HAP-1 (cell line): ENCODE measurements at regions not wholly inside any gene's neighbourhood (a gene's known extent, or its start where the extent isn't known, plus 50 kb on each side); places are given as distances from the start of the nearest gene placed in this dataset.

ENCODE experiments used
- DNase-seq, 2 experiments: peaks; one replicate each; pipeline ENCODE4 v3.0.0-alpha.2; 2016 to 2020; ENCODE audit warnings: low spot score in 2 of 2
- H3K27me3 ChIP-seq: fragments of 250-450 bp; sonication (Bioruptor Pico); 2 replicates; pipeline ENCODE4 v1.5.1; 2020; ENCODE audit warnings: low read depth, mild to moderate bottlenecking, moderate library complexity
- H3K36me3 ChIP-seq: fragments of 250-450 bp; sonication (Bioruptor Pico); replicated peaks from 2 replicates; pipeline ENCODE4 v1.5.1; 2020; ENCODE audit warnings: mild to moderate bottlenecking
- H3K4me1 ChIP-seq: fragments of 250-450 bp; sonication (Bioruptor Pico); 2 replicates; pipeline ENCODE4 v1.5.1; 2020; ENCODE audit warnings: mild to moderate bottlenecking
- H3K4me3 ChIP-seq: fragments of 250-450 bp; sonication (Bioruptor Pico); 2 replicates; pipeline ENCODE4 v1.5.1; 2020; ENCODE audit warnings: mild to moderate bottlenecking, moderate library complexity
- H3K9me3 ChIP-seq: fragments of 250-450 bp; sonication (Bioruptor Pico); 2 replicates; pipeline ENCODE4 v1.5.1; 2020; ENCODE audit warnings: mild to moderate bottlenecking, moderate library complexity
- in situ Hi-C: fragments of 300-500 bp; cut with MboI; formaldehyde crosslinking; loops from 3 replicates; pipeline ENCODE4 v1.14.3; 2020; ENCODE audit warnings: low sequenced_read_pairs, inconsistent platforms, mixed read lengths

DNA sequence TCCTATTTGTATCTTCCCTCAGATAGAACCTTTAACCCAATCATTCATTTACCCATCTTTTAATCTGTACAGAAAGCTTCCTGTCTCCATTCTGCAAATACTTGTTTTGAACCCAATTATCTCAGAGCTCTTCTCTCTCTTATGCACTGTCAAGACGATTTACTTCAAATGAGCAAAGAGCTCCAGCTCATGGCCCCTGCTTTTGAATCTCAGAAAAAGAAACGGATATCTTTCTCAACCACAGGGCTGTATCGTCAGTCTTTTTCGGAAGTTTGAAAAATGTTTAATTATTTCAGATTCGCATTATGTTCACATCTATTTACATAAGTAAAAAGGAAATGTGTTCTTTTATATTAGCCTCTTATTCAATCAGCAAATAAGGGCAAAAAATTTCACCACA lies 322.7 kb upstream of the NBEA start:
- H3K4me3 ChIP-seq: no peak overlapping the region
- no peaks in the 10 kb centered on the region for H3K27me3 ChIP-seq
- in situ Hi-C loops: no loop called here
- DNase-seq: peak in 1 of 2 experiments; percentile 44
- H3K4me1 ChIP-seq: peaks cover 26% of the 10 kb centered on the region
- no peaks in the 10 kb centered on the region for H3K9me3 ChIP-seq
- H3K36me3 ChIP-seq: no peaks in the 10 kb centered on the region

DNA sequence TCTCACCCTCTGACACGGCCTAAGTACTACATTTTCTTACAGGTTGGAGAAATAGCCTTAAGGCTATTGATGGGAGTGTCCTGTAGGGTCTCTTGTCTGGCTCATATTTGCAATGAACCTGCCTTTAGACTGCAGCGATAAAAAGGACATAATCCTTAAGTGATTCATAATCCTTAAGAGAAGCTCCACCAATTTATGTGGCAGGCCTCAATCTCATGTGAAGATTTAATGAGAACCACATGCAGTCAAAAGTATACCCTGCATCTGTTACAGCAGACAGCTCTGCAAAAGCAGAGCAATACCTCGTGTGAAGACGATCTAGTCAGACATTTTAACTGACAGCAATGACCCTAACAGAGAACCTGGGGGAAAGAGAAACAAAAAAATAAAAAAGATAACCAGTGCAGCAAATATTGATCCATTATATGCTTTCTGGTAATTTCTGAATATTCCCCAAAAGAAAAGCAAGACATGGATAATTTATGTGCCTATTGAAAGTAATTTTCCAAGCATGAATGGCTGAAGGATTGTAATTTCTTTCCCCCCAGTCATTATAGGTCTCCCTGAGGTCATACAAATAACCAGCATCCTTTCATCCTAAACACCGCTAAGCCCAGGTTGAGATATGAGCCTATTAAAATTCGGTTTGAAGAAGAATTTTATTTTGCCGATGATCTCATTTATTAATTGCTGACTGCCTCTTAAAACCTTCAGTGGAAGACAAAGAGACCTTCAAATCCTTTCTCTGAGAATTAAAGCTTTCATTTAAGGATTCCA lies 321.8 kb upstream of the NBEA start:
- Histone ChIP-seq H3K4me3 (no peak overlapping the region), H3K4me1 (peaks cover 26% of the 10 kb centered on the region), H3K36me3 (no peaks in the 10 kb centered on the region), H3K9me3 (no peaks in the 10 kb centered on the region), H3K27me3 (no peaks in the 10 kb centered on the region)
- peak; percentile 15 to 65 for DNase-seq
- in situ Hi-C loops: no loop called here

- DNase-seq: peak in 1 of 2 experiments; percentile 15
- no peak overlapping the region for H3K4me3 ChIP-seq
These were observed 321.2 kb upstream of the NBEA start for GRCh38 chr13:34620862-34621261.

GRCh38 chr13:34623331-34623730 lies 318.7 kb upstream of the NBEA start:
- in situ Hi-C loops: no loop called here
- Histone ChIP-seq H3K9me3 (no peaks in the 10 kb centered on the region), H3K27me3 (no peaks in the 10 kb centered on the region), H3K4me3 (no peak overlapping the region), H3K4me1 (peaks cover 26% of the 10 kb centered on the region), H3K36me3 (no peaks in the 10 kb centered on the region)
- no peak for DNase-seq

More at GRCh38 chr13:34620862-34621261, 321.2 kb upstream of the NBEA start:
- Histone ChIP-seq H3K4me1 (peaks cover 26% of the 10 kb centered on the region), H3K36me3 (no peaks in the 10 kb centered on the region), H3K27me3 (no peaks in the 10 kb centered on the region), H3K9me3 (no peaks in the 10 kb centered on the region)
- in situ Hi-C loops: no loop called here

GRCh38 chr13:34627509-34628208 lies 314.4 kb upstream of the NBEA start:
- H3K27me3 ChIP-seq: no peaks in the 10 kb centered on the region
- H3K9me3 ChIP-seq: no peaks in the 10 kb centered on the region
- H3K4me1 ChIP-seq: no peaks in the 10 kb centered on the region
- no peak overlapping the region for H3K4me3 ChIP-seq
- DNase-seq: no peak
- in situ Hi-C loops: no loop called here
- no peaks in the 10 kb centered on the region for H3K36me3 ChIP-seq

- no peak for DNase-seq
- Histone ChIP-seq H3K4me3 (no peak overlapping the region), H3K9me3 (no peaks in the 10 kb centered on the region), H3K27me3 (no peaks in the 10 kb centered on the region), H3K4me1 (no peaks in the 10 kb centered on the region), H3K36me3 (no peaks in the 10 kb centered on the region)
- in situ Hi-C loops: no loop called here
These were observed 313.8 kb upstream of the NBEA start for GRCh38 chr13:34628209-34628682.

GRCh38 chr13:34634448-34634847 lies 307.6 kb upstream of the NBEA start:
- H3K27me3 ChIP-seq: no peaks in the 10 kb centered on the region
- no peak for DNase-seq
- no peaks in the 10 kb centered on the region for H3K9me3 ChIP-seq
- H3K4me3 ChIP-seq: no peak overlapping the region
- H3K36me3 ChIP-seq: no peaks in the 10 kb centered on the region
- in situ Hi-C loops: no loop called here
- H3K4me1 ChIP-seq: no peaks in the 10 kb centered on the region

- H3K36me3 ChIP-seq: no peaks in the 10 kb centered on the region
- no peaks in the 10 kb centered on the region for H3K27me3 ChIP-seq
- in situ Hi-C loops: no loop called here
- H3K9me3 ChIP-seq: no peaks in the 10 kb centered on the region
- H3K4me3 ChIP-seq: no peak overlapping the region
- DNase-seq: no peak
- H3K4me1 ChIP-seq: peaks cover 9% of the 10 kb centered on the region
These were observed 304.9 kb upstream of the NBEA start for GRCh38 chr13:34637138-34637537.

GRCh38 chr13:34637636-34638035 lies 304.4 kb upstream of the NBEA start:
- Histone ChIP-seq H3K27me3 (no peaks in the 10 kb centered on the region), H3K36me3 (no peaks in the 10 kb centered on the region), H3K4me3 (no peak overlapping the region), H3K9me3 (no peaks in the 10 kb centered on the region), H3K4me1 (peaks cover 13% of the 10 kb centered on the region)
- no peak for DNase-seq
- in situ Hi-C loops: no loop called here

DNA sequence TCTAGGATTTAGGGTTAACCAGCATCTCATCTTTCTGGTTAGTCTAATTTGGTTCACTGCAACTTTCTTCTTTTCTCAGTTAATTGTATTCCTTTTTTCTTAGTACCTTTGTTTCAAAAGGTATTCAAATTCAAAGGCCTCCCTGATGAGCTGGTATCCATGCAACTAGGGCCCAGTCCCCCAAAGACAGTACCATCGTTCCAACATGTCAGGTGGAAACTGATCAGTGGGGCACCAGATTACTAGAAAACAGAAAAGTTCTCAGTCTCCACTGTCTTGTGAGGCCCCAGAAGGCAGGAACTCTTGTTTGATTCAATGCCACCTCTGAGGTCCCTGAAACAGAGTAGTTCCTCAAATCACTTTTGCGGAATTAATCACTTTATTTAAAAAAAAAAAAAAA lies 303.2 kb upstream of the NBEA start:
- Histone ChIP-seq H3K27me3 (no peaks in the 10 kb centered on the region), H3K9me3 (no peaks in the 10 kb centered on the region; the same call in 1 of the 2 replicates), H3K4me3 (no peak overlapping the region), H3K4me1 (peaks cover 24% of the 10 kb centered on the region), H3K36me3 (no peaks in the 10 kb centered on the region)
- in situ Hi-C loops: no loop called here
- DNase-seq: no peak

DNA sequence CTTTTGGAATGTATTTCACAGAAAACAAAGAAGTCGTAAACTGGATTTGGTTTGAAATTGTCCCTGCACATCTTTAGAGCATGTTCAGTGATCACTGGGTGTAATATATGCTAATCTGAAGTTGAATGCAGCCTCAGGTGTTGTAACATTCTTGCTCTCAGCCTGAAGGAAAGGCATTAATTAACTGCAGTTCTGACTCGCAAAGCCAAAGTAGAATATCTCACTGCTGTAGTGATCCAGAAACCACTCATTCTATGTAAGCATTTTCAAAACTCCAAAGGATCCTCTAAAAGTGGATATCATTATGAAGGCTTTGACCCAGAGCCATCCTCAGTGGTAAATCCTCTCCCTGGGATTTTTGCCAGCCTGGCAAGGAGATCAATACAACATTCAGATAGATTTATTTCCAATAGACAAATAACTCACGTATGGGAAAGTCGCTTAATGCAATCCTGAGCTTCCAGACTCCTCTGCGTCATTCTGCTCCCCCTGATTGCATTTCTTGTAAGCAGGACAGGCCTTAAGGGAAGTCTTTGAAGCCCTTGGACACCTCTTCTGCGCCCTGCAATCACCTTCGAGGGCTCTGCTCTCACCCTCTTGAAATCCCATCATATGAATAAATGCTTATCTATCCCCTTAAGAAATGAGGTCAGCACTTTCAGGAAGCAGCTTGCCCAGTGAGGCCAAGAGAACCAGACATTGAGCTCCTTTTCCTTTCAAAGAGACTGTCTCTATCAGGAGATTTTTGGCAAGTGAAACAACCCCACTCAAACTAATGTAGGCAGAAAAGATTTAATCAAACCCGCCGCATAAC lies 301.7 kb upstream of the NBEA start:
- no peak overlapping the region for H3K4me3 ChIP-seq
- H3K9me3 ChIP-seq: no peaks in the 10 kb centered on the region; the same call in 1 of the 2 replicates
- in situ Hi-C loops: no loop called here
- H3K4me1 ChIP-seq: peaks cover 24% of the 10 kb centered on the region
- no peaks in the 10 kb centered on the region for H3K36me3 ChIP-seq
- DNase-seq: no peak
- H3K27me3 ChIP-seq: no peaks in the 10 kb centered on the region

GRCh38 chr13:34640993-34641330 lies 301.1 kb upstream of the NBEA start:
- Histone ChIP-seq H3K36me3 (no peaks in the 10 kb centered on the region), H3K4me3 (no peak overlapping the region), H3K4me1 (peaks cover 24% of the 10 kb centered on the region), H3K9me3 (no peaks in the 10 kb centered on the region; the same call in 1 of the 2 replicates), H3K27me3 (no peaks in the 10 kb centered on the region)
- DNase-seq: no peak
- in situ Hi-C loops: no loop called here

DNA sequence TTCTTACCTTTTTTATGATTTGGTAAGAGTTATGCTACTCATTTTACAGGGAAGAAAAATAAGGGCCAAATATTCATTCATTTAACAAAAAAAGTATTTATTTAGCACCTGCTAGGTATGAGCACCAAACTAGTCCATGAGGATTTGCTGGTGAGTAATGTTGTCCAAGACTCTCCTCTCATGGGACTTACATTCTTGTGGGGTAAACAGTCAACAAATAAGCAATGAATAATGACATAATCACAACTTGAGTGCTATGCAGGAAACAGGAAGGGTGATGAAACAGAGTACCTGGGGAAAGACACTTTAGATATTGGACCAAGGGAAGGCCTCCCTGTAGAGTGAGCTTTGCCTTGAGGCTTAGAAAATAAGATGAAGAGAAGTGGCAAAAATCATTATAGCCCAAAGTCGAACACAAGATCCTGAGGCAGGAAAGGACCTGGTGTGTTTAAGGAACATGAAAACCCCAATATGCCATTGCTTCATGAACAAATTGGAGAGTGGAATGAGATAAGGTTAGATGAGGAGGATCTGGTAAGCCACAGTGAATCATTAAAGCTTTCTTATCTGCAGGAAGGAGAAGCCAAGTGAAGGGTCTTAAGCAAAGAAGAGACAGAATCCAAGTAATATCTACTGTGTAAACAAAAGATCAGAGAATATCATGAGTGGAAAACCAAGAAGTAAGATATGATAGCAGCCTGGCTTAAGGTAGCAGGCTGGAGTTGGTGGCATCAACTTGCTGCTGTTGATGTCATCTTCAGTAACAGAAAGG lies 294.5 kb upstream of the NBEA start:
- Histone ChIP-seq H3K4me1 (peaks cover 12% of the 10 kb centered on the region), H3K9me3 (no peaks in the 10 kb centered on the region; the same call in 1 of the 2 replicates), H3K27me3 (no peaks in the 10 kb centered on the region), H3K4me3 (no peak overlapping the region), H3K36me3 (no peaks in the 10 kb centered on the region)
- no peak for DNase-seq
- in situ Hi-C loops: no loop called here
